GM23338 (cell line): ENCODE measurements at regions not wholly inside any gene's neighbourhood (a gene's known extent, or its start where the extent isn't known, plus 50 kb on each side); places are given as distances from the start of the nearest gene placed in this dataset.

Source experiments
- ATAC-seq: fragments of 200-7000 bp; cut with Tn5 transposase; 3 replicates; pipeline ENCODE4 v1.9.1; 2020
- DNase-seq: peaks from one replicate; pipeline ENCODE4 v3.0.0-alpha.2; 2015; ENCODE audit warnings: low spot score
- H2AFZ ChIP-seq: fragments of 200-600 bp; sonication (generic); 2 replicates; pipeline ENCODE4 v1.8.0; 2016; ENCODE audit warnings: antibody characterized with exemption, mild to moderate bottlenecking, moderate library complexity
- H3F3A ChIP-seq: fragments of 200-600 bp; sonication (generic); replicated peaks from 2 replicates; pipeline ENCODE4 v1.8.0; 2017; ENCODE audit warnings: antibody characterized with exemption, mixed run types, low read depth
- H3K27ac ChIP-seq: fragments of 200-600 bp; sonication (generic); 2 replicates; pipeline ENCODE4 v1.6.1; 2016; ENCODE audit warnings: low read depth
- H3K27me3 ChIP-seq: fragments of 200-600 bp; sonication (generic); 2 replicates; pipeline ENCODE4 v1.8.0; 2016; ENCODE audit warnings: mild to moderate bottlenecking, mixed run types, moderate library complexity; ENCODE audit not compliant: insufficient read depth
- H3K36me3 ChIP-seq: fragments of 200-600 bp; sonication (generic); 2 replicates; pipeline ENCODE4 v1.8.0; 2016; ENCODE audit warnings: mild to moderate bottlenecking; ENCODE audit not compliant: insufficient read depth
- H3K4me1 ChIP-seq: fragments of 200-600 bp; sonication (generic); 2 replicates; pipeline ENCODE4 v1.8.0; 2016; ENCODE audit warnings: mild to moderate bottlenecking, moderate library complexity; ENCODE audit not compliant: insufficient read depth
- H3K4me2 ChIP-seq: fragments of 200-600 bp; sonication (generic); 2 replicates; pipeline ENCODE4 v1.7.1; 2017; ENCODE audit warnings: mixed run types
- H3K4me3 ChIP-seq: fragments of 200-600 bp; sonication (generic); 2 replicates; pipeline ENCODE4 v1.6.1; 2016; ENCODE audit warnings: mixed run types
- H3K79me2 ChIP-seq: fragments of 200-600 bp; sonication (generic); replicated peaks from 2 replicates; pipeline ENCODE4 v1.8.0; 2017; ENCODE audit warnings: mild to moderate bottlenecking; ENCODE audit not compliant: insufficient read depth
- H3K9me2 ChIP-seq: fragments of 200-600 bp; sonication (generic); 2 replicates; pipeline ENCODE4 v1.8.0; 2017; ENCODE audit not compliant: insufficient read depth
- H4K20me1 ChIP-seq: fragments of 200-600 bp; sonication (generic); replicated peaks from 2 replicates; pipeline ENCODE4 v1.8.0; 2017; ENCODE audit warnings: mild to moderate bottlenecking; ENCODE audit not compliant: insufficient read depth
- H3K27ac Mint-ChIP-seq: 2 replicates; pipeline ENCODE4 v1.8.0; 2020; ENCODE audit warnings: inconsistent platforms, mild to moderate bottlenecking, moderate library complexity, mixed read lengths
- H3K27me3 Mint-ChIP-seq: 3 replicates; pipeline ENCODE4 v1.8.0; 2022; ENCODE audit warnings: low read depth, mild to moderate bottlenecking, moderate library complexity, mixed read lengths, inconsistent platforms; ENCODE audit not compliant: insufficient read depth, poor library complexity
- H3K36me3 Mint-ChIP-seq: 3 replicates; pipeline ENCODE4 v1.8.0; 2021; ENCODE audit warnings: low read depth, mild to moderate bottlenecking, inconsistent platforms, moderate library complexity, mixed read lengths
- H3K4me1 Mint-ChIP-seq: 3 replicates; pipeline ENCODE4 v1.8.0; 2020; ENCODE audit warnings: mild to moderate bottlenecking, inconsistent platforms, mixed read lengths
- H3K4me3 Mint-ChIP-seq: 3 replicates; pipeline ENCODE4 v1.8.0; 2021; ENCODE audit warnings: moderate library complexity, mild to moderate bottlenecking, inconsistent platforms, mixed read lengths
- H3K9me3 Mint-ChIP-seq: 3 replicates; pipeline ENCODE4 v1.8.0; 2020; ENCODE audit warnings: moderate library complexity, mild to moderate bottlenecking, inconsistent platforms, mixed read lengths
- CREB1 ChIP-seq: fragments of 250-450 bp; sonication (Bioruptor Pico); IDR thresholded peaks from 2 replicates; pipeline ENCODE4 v1.5.0; 2020; ENCODE audit warnings: low read depth, mild to moderate bottlenecking, moderate library complexity
- EZH2 ChIP-seq: fragments of 200-600 bp; sonication (generic); IDR thresholded peaks from one replicate; pipeline ENCODE4 v1.8.0; 2017; ENCODE audit warnings: antibody characterized with exemption, mild to moderate bottlenecking, low read depth; ENCODE audit not compliant: unreplicated experiment
- EZH2phosphoT487 ChIP-seq: fragments of 200-600 bp; sonication (generic); IDR thresholded peaks from one replicate; pipeline ENCODE4 v1.8.1; 2018; ENCODE audit warnings: antibody characterized with exemption; ENCODE audit not compliant: unreplicated experiment
- JUNB ChIP-seq: IDR thresholded peaks from one replicate; pipeline ENCODE4 v1.6.1; 2016; ENCODE audit warnings: antibody characterized with exemption; ENCODE audit not compliant: unreplicated experiment
- NANOG ChIP-seq: IDR thresholded peaks from 2 replicates; pipeline ENCODE4 v1.6.1; 2016; ENCODE audit warnings: antibody characterized with exemption, borderline replicate concordance
- POLR2AphosphoS5 ChIP-seq: IDR thresholded peaks from 2 replicates; pipeline ENCODE4 v1.6.1; 2016; ENCODE audit warnings: antibody characterized with exemption, low read depth
- STAT1 ChIP-seq: IDR thresholded peaks from one replicate; pipeline ENCODE4 v1.6.1; 2016; ENCODE audit warnings: antibody characterized with exemption; ENCODE audit not compliant: unreplicated experiment
- ZNF331 ChIP-seq: fragments of 250-450 bp; sonication (Bioruptor Pico); IDR thresholded peaks from 2 replicates; pipeline ENCODE4 v1.5.0; 2020; ENCODE audit warnings: low read depth, mild to moderate bottlenecking, moderate library complexity
- TF ChIP-seq, protein P1 (sequence below): IDR thresholded peaks from 2 replicates; pipeline ENCODE4 v1.6.1; 2016; ENCODE audit warnings: antibody characterized with exemption
- TF ChIP-seq, protein P2 (sequence below): fragments of 250-450 bp; sonication (Bioruptor Pico); IDR thresholded peaks from 2 replicates; pipeline ENCODE4 v1.5.0; 2020; ENCODE audit warnings: mild to moderate bottlenecking, moderate library complexity
- TF ChIP-seq, protein P3 (sequence below), 2 experiments: fragments of 200-600 bp in 1 of 2; sonication (generic) in 1 of 2; conservative IDR thresholded peaks; 2 replicates each; pipeline versions ENCODE4 v1.5.1 to v1.6.1; 2016 to 2017; ENCODE audit warnings: antibody characterized with exemption in 2 of 2, low read depth in 2 of 2, mild to moderate bottlenecking in 2 of 2, moderate library complexity in 1 of 2

DNA sequence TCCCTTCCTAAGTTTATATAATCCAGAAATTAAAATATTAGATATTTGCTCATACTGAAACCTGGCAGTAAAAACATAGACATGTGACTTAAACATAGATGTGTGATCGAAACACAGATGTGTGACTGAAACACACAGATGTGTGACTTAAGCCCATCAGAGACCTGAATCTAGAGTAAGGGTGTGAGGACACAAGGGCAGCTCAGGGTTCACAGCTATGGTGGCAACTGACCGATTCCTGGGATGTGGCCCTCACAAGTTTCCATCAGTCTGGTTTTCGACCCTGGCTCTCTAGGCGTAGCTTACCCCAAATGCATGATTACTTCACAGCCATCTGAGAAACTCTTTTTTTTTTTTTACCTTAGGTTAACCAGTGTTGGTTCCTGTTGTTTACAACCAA lies 137.0 kb downstream of the NRN1 start (continued):
- TF ChIP-seq JUNB: no peak
- TF ChIP-seq, protein P1, sequence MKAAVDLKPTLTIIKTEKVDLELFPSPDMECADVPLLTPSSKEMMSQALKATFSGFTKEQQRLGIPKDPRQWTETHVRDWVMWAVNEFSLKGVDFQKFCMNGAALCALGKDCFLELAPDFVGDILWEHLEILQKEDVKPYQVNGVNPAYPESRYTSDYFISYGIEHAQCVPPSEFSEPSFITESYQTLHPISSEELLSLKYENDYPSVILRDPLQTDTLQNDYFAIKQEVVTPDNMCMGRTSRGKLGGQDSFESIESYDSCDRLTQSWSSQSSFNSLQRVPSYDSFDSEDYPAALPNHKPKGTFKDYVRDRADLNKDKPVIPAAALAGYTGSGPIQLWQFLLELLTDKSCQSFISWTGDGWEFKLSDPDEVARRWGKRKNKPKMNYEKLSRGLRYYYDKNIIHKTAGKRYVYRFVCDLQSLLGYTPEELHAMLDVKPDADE: no peak

DNA sequence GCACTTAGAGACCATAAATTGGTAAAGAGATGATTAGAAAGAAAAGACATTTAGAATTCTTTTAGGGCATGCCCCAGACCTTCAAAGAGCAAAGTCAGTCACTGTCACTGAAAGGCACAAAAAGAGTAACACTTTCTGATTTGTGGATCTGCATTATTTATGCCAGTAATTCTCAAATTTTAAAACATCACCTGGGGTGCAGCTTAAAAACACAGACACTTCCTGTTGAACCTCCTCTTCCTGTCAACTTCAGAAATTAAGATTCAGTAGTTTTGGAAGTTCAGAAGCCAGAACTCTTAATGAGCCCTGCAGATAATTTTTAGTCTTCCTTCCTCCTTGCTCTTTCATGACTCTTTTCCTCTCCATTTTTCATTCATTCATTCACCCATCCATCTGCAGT lies 137.5 kb downstream of the NRN1 start:
- TF ChIP-seq STAT1: no peak
- TF ChIP-seq ZNF331 (CRISPR knock-in tag): no peak
- TF ChIP-seq CREB1 (CRISPR knock-in tag): no peak
- no peak for TF ChIP-seq POLR2AphosphoS5
- DNase-seq: no peak
- Histone ChIP-seq H2AFZ (no peak overlapping the region), H3K4me2 (no peak overlapping the region), H3K9me2 (0 out of 2 replicates have a peak, but pooled peaks cover 11% of the 10 kb centered on the region), H3K4me3 (no peak overlapping the region), H3K27ac (no peak overlapping the region), H3F3A (no peaks in the 10 kb centered on the region), H3K4me1 (no peaks in the 10 kb centered on the region), H3K79me2 (no peaks in the 10 kb centered on the region), H4K20me1 (no peaks in the 10 kb centered on the region), H3K36me3 (no peaks in the 10 kb centered on the region), H3K27me3 (no peaks in the 10 kb centered on the region)
- H3K27me3 Mint-ChIP-seq: peaks cover 7% of the 10 kb centered on the region
- no peak overlapping the region for H3K4me3 Mint-ChIP-seq
- H3K36me3 Mint-ChIP-seq: no peaks in the 10 kb centered on the region; the same call in 2 of the 3 replicates
- peaks cover 14% of the 10 kb centered on the region for H3K9me3 Mint-ChIP-seq
- no peak for ATAC-seq
- no peak overlapping the region for H3K27ac Mint-ChIP-seq
- H3K4me1 Mint-ChIP-seq: no peaks in the 10 kb centered on the region

DNA sequence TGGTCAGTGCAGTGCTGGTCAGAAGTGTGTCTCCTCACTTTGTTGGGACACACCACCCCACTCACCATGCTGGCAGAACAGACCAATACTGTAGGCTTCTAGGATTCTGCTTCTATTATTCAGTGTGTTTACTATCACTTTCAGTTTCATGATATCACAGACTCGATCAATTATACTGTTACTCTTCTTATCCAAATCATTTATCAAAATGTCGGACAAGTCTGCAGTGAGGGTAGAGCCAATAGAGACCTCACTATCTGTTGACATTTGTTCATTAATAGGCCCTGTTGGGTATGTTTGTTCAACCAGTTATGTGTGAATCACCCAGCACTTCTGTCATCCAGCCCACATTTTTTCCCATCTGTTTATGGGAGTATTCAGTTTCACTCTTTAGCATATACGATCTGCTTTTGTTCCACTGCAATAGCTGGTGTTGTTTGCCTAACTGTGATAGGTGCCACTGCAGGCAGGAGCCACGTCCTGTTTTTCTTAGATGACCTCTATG lies 140.1 kb downstream of the NRN1 start:
- DNase-seq (no peak), ATAC-seq (no peak)
- no peaks in the 10 kb centered on the region for H3K27me3 ChIP-seq
- H3K4me3 Mint-ChIP-seq: no peak overlapping the region
- H3F3A ChIP-seq: no peaks in the 10 kb centered on the region
- H3K4me3 ChIP-seq: no peak overlapping the region
- H3K9me2 ChIP-seq: no peaks in the 10 kb centered on the region
- H4K20me1 ChIP-seq: no peaks in the 10 kb centered on the region
- no peak overlapping the region for H3K4me2 ChIP-seq
- H3K27ac ChIP-seq: no peak overlapping the region
- H3K27ac Mint-ChIP-seq: no peak overlapping the region
- no peaks in the 10 kb centered on the region for H3K36me3 ChIP-seq
- no peaks in the 10 kb centered on the region; the same call in 2 of the 3 replicates for H3K36me3 Mint-ChIP-seq
- H3K4me1 Mint-ChIP-seq: no peaks in the 10 kb centered on the region; the same call in 2 of the 3 replicates
- no peak overlapping the region for H2AFZ ChIP-seq
- H3K9me3 Mint-ChIP-seq: peaks cover 7% of the 10 kb centered on the region
- H3K4me1 ChIP-seq: no peaks in the 10 kb centered on the region
- H3K27me3 Mint-ChIP-seq: peaks cover 7% of the 10 kb centered on the region
- no peaks in the 10 kb centered on the region for H3K79me2 ChIP-seq
- TF ChIP-seq NANOG: no peak
- no peak for TF ChIP-seq EZH2phosphoT487
- no peak for TF ChIP-seq STAT1
- TF ChIP-seq, protein P2, sequence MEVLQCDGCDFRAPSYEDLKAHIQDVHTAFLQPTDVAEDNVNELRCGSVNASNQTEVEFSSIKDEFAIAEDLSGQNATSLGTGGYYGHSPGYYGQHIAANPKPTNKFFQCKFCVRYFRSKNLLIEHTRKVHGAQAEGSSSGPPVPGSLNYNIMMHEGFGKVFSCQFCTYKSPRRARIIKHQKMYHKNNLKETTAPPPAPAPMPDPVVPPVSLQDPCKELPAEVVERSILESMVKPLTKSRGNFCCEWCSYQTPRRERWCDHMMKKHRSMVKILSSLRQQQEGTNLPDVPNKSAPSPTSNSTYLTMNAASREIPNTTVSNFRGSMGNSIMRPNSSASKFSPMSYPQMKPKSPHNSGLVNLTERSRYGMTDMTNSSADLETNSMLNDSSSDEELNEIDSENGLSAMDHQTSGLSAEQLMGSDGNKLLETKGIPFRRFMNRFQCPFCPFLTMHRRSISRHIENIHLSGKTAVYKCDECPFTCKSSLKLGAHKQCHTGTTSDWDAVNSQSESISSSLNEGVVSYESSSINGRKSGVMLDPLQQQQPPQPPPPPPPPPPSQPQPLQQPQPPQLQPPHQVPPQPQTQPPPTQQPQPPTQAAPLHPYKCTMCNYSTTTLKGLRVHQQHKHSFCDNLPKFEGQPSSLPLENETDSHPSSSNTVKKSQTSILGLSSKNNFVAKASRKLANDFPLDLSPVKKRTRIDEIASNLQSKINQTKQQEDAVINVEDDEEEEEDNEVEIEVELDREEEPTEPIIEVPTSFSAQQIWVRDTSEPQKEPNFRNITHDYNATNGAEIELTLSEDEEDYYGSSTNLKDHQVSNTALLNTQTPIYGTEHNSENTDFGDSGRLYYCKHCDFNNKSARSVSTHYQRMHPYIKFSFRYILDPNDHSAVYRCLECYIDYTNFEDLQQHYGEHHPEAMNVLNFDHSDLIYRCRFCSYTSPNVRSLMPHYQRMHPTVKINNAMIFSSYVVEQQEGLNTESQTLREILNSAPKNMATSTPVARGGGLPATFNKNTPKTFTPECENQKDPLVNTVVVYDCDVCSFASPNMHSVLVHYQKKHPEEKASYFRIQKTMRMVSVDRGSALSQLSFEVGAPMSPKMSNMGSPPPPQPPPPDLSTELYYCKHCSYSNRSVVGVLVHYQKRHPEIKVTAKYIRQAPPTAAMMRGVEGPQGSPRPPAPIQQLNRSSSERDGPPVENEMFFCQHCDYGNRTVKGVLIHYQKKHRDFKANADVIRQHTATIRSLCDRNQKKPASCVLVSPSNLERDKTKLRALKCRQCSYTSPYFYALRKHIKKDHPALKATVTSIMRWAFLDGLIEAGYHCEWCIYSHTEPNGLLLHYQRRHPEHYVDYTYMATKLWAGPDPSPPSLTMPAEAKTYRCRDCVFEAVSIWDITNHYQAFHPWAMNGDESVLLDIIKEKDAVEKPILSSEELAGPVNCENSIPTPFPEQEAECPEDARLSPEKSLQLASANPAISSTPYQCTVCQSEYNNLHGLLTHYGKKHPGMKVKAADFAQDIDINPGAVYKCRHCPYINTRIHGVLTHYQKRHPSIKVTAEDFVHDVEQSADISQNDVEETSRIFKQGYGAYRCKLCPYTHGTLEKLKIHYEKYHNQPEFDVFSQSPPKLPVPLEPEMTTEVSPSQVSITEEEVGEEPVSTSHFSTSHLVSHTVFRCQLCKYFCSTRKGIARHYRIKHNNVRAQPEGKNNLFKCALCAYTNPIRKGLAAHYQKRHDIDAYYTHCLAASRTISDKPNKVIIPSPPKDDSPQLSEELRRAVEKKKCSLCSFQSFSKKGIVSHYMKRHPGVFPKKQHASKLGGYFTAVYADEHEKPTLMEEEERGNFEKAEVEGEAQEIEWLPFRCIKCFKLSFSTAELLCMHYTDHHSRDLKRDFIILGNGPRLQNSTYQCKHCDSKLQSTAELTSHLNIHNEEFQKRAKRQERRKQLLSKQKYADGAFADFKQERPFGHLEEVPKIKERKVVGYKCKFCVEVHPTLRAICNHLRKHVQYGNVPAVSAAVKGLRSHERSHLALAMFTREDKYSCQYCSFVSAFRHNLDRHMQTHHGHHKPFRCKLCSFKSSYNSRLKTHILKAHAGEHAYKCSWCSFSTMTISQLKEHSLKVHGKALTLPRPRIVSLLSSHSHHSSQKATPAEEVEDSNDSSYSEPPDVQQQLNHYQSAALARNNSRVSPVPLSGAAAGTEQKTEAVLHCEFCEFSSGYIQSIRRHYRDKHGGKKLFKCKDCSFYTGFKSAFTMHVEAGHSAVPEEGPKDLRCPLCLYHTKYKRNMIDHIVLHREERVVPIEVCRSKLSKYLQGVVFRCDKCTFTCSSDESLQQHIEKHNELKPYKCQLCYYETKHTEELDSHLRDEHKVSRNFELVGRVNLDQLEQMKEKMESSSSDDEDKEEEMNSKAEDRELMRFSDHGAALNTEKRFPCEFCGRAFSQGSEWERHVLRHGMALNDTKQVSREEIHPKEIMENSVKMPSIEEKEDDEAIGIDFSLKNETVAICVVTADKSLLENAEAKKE (CRISPR knock-in tag): no peak
- TF ChIP-seq, protein P3, sequence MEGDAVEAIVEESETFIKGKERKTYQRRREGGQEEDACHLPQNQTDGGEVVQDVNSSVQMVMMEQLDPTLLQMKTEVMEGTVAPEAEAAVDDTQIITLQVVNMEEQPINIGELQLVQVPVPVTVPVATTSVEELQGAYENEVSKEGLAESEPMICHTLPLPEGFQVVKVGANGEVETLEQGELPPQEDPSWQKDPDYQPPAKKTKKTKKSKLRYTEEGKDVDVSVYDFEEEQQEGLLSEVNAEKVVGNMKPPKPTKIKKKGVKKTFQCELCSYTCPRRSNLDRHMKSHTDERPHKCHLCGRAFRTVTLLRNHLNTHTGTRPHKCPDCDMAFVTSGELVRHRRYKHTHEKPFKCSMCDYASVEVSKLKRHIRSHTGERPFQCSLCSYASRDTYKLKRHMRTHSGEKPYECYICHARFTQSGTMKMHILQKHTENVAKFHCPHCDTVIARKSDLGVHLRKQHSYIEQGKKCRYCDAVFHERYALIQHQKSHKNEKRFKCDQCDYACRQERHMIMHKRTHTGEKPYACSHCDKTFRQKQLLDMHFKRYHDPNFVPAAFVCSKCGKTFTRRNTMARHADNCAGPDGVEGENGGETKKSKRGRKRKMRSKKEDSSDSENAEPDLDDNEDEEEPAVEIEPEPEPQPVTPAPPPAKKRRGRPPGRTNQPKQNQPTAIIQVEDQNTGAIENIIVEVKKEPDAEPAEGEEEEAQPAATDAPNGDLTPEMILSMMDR (conservative IDR thresholded peaks at IDR 0.05; ENCODE audit: low read depth in 2 of 2): no peak
- no peak for TF ChIP-seq EZH2
